Caco-2 (cell line): ENCODE measurements at regions not wholly inside any gene's neighbourhood (a gene's known extent, or its start where the extent isn't known, plus 50 kb on each side); places are given as distances from the start of the nearest gene placed in this dataset.

ENCODE experiments used
- BruUV-seq: library from RNA; stranded (reverse); fragments of 400-500 nt; replicated peaks from 2 replicates; lab custom pipeline; 2021; lab: Mats Ljungman, UMichigan
- CTCF ChIA-PET: fragments of 300-600 bp; sonication (Branson Sonifier 250); formaldehyde crosslinking; loops from one replicate; lab custom pipeline; 2022; ENCODE audit warnings: antibody characterized with exemption; lab: Charles Lee
- POLR2A ChIA-PET: fragments of 300-600 bp; sonication (Branson Sonifier 250); formaldehyde crosslinking; loops from one replicate; lab custom pipeline; 2022; ENCODE audit warnings: antibody characterized with exemption; lab: Charles Lee
- DNase-seq, 2 experiments: peaks; one replicate each; pipeline versions ENCODE4 v3.0.0 to v3.0.0-alpha.2; 2020 to 2022
- H3K27me3 ChIP-seq: replicated peaks from 2 replicates; pipeline ENCODE4 v1.6.0; 2011; ENCODE audit warnings: low read length; ENCODE audit not compliant: control insufficient read depth, insufficient read depth
- H3K36me3 ChIP-seq: 2 replicates; pipeline ENCODE4 v1.5.1; 2011; ENCODE audit warnings: low read length; ENCODE audit not compliant: control insufficient read depth, insufficient read depth
- H3K4me1 ChIP-seq: fragments of 250-450 bp; sonication (Bioruptor Pico); 2 replicates; pipeline ENCODE4 v1.5.1; 2020; ENCODE audit warnings: mild to moderate bottlenecking
- H3K4me3 ChIP-seq: 2 replicates; pipeline ENCODE4 v1.5.1; 2011; ENCODE audit warnings: low read depth, mild to moderate bottlenecking, control low read depth, low read length
- H3K9me3 ChIP-seq: fragments of 250-450 bp; sonication (Bioruptor Pico); 2 replicates; pipeline ENCODE4 v1.5.1; 2020; ENCODE audit warnings: mild to moderate bottlenecking, moderate library complexity
- H3K27ac Mint-ChIP-seq: one replicate; pipeline ENCODE4 v1.8.0; 2022; ENCODE audit warnings: mixed read lengths; ENCODE audit not compliant: unreplicated experiment
- H3K27me3 Mint-ChIP-seq: one replicate; pipeline ENCODE4 v1.8.0; 2022; ENCODE audit warnings: mixed read lengths; ENCODE audit not compliant: insufficient read depth, unreplicated experiment
- H3K36me3 Mint-ChIP-seq: one replicate; pipeline ENCODE4 v1.8.0; 2022; ENCODE audit warnings: mild to moderate bottlenecking, mixed read lengths; ENCODE audit not compliant: insufficient read depth, unreplicated experiment
- H3K4me1 Mint-ChIP-seq: one replicate; pipeline ENCODE4 v1.8.0; 2022; ENCODE audit warnings: low read depth, mixed read lengths; ENCODE audit not compliant: unreplicated experiment
- H3K4me3 Mint-ChIP-seq: one replicate; pipeline ENCODE4 v1.8.0; 2022; ENCODE audit warnings: mild to moderate bottlenecking, moderate library complexity, mixed read lengths; ENCODE audit not compliant: unreplicated experiment
- H3K9me3 Mint-ChIP-seq: one replicate; pipeline ENCODE4 v1.8.0; 2022; ENCODE audit warnings: mixed read lengths; ENCODE audit not compliant: unreplicated experiment
- CTCF ChIP-seq, 2 experiments: fragments of 200-600 bp in 1 of 2; IDR thresholded peaks; 1 replicate in 1 of 2; 2 replicates in 1 of 2; pipeline versions ENCODE4 v1.5.1 to v1.8.0; 2011 to 2022; ENCODE audit warnings: antibody characterized with exemption in 1 of 2, control low read depth in 1 of 2, inconsistent platforms in 1 of 2, low read depth in 1 of 2, low read length in 1 of 2, mild to moderate bottlenecking in 1 of 2, moderate library complexity in 1 of 2; ENCODE audit not compliant: insufficient read depth in 1 of 2, severe bottlenecking in 1 of 2, unreplicated experiment in 1 of 2
- intact Hi-C: fragments of 100-400 bp; cut with micrococcal nuclease; formaldehyde crosslinking; loops from one replicate; pipeline ENCODE4 v1.10.0; 2022; ENCODE audit not compliant: unreplicated experiment

GRCh38 chr3:147231111-147231510, 175.2 kb downstream of the ZIC4 start:
- Mint-ChIP-seq H3K27ac (no peak overlapping the region), H3K4me3 (no peak overlapping the region), H3K27me3 (no peaks in the 10 kb centered on the region), H3K4me1 (no peaks in the 10 kb centered on the region), H3K9me3 (no peaks in the 10 kb centered on the region), H3K36me3 (no peaks in the 10 kb centered on the region)
- intact Hi-C loops: no loop called here
- no peak for TF ChIP-seq CTCF (IDR thresholded peaks at IDR 0.05; ENCODE audit: insufficient read depth in 1 of 2, low read depth in 1 of 2, low read length in 1 of 2, severe bottlenecking in 1 of 2, unreplicated experiment in 1 of 2)
- H3K9me3 ChIP-seq: no peaks in the 10 kb centered on the region
- H3K27me3 ChIP-seq: no peaks in the 10 kb centered on the region
- no TSS peak for BruUV-seq
- ChIA-PET CTCF (no interaction called here), POLR2A (no interaction called here)
- H3K36me3 ChIP-seq: no peaks in the 10 kb centered on the region
- H3K4me3 ChIP-seq: no peak overlapping the region
- no peak for DNase-seq
- no peaks in the 10 kb centered on the region for H3K4me1 ChIP-seq

GRCh38 chr3:147222291-147222690, 184.1 kb downstream of the ZIC4 start:
- Histone ChIP-seq H3K27me3 (no peaks in the 10 kb centered on the region), H3K4me1 (no peaks in the 10 kb centered on the region), H3K9me3 (no peaks in the 10 kb centered on the region), H3K4me3 (no peak overlapping the region), H3K36me3 (no peaks in the 10 kb centered on the region)
- no peak for DNase-seq
- CTCF ChIA-PET: no interaction called here
- Mint-ChIP-seq H3K4me3 (no peak overlapping the region), H3K27ac (no peak overlapping the region), H3K4me1 (no peaks in the 10 kb centered on the region), H3K9me3 (no peaks in the 10 kb centered on the region), H3K27me3 (no peaks in the 10 kb centered on the region), H3K36me3 (no peaks in the 10 kb centered on the region)
- POLR2A ChIA-PET: no interaction called here
- intact Hi-C loops: no loop called here
- no peak for TF ChIP-seq CTCF (IDR thresholded peaks at IDR 0.05; ENCODE audit: insufficient read depth in 1 of 2, low read depth in 1 of 2, low read length in 1 of 2, severe bottlenecking in 1 of 2, unreplicated experiment in 1 of 2)
- BruUV-seq: no TSS peak

DNA sequence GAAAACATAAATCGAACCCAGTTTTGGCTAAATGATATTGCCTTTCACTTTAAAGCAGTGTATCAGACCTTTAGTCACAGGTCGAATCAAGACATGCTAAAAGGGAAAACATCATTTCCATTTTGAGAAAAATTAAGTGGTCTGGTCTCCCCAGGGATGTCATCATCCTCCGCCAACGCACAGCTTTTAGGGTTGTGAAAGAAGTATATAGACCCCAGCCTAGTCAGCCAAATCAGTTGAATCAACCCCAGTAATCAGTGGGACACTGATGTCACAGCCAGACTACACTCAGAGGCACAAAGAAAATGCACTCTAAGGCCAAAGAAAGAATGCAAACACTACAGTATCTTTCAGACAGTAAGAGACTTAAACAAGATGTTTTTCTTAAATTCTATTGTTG, 187.4 kb downstream of the ZIC4 start:
- H3K36me3 Mint-ChIP-seq: no peaks in the 10 kb centered on the region
- H3K36me3 ChIP-seq: no peaks in the 10 kb centered on the region
- H3K4me3 ChIP-seq: no peak overlapping the region
- no peak for TF ChIP-seq CTCF (IDR thresholded peaks at IDR 0.05; ENCODE audit: insufficient read depth in 1 of 2, low read depth in 1 of 2, low read length in 1 of 2, severe bottlenecking in 1 of 2, unreplicated experiment in 1 of 2)
- no peaks in the 10 kb centered on the region for H3K27me3 ChIP-seq
- H3K27me3 Mint-ChIP-seq: no peaks in the 10 kb centered on the region
- no peak for DNase-seq
- BruUV-seq: no TSS peak
- ChIA-PET POLR2A (no interaction called here), CTCF (no interaction called here)
- intact Hi-C loops: no loop called here
- no peaks in the 10 kb centered on the region for H3K4me1 ChIP-seq
- H3K9me3 ChIP-seq: no peaks in the 10 kb centered on the region
- H3K4me3 Mint-ChIP-seq: no peak overlapping the region
- H3K9me3 Mint-ChIP-seq: no peaks in the 10 kb centered on the region
- no peaks in the 10 kb centered on the region for H3K4me1 Mint-ChIP-seq
- H3K27ac Mint-ChIP-seq: no peak overlapping the region
